BE2C (cell line): ENCODE measurements at regions not wholly inside any gene's neighbourhood (a gene's known extent, or its start where the extent isn't known, plus 50 kb on each side); places are given as distances from the start of the nearest gene placed in this dataset.

Experiments
- DNase-seq: peaks from one replicate; pipeline ENCODE4 v3.0.0-alpha.2; 2020
- H3K27me3 ChIP-seq: fragments of 250-450 bp; sonication (Bioruptor Pico); 2 replicates; pipeline ENCODE4 v1.5.1; 2020; ENCODE audit warnings: mild to moderate bottlenecking
- H3K36me3 ChIP-seq: fragments of 250-450 bp; sonication (Bioruptor Pico); 2 replicates; pipeline ENCODE4 v1.5.1; 2020; ENCODE audit warnings: mild to moderate bottlenecking
- H3K4me1 ChIP-seq: fragments of 250-450 bp; sonication (Bioruptor Pico); 2 replicates; pipeline ENCODE4 v1.5.1; 2020
- H3K4me3 ChIP-seq: 2 replicates; pipeline ENCODE4 v1.5.1; 2011; ENCODE audit warnings: low read depth, low read length
- H3K9me3 ChIP-seq: fragments of 250-450 bp; sonication (Bioruptor Pico); 2 replicates; pipeline ENCODE4 v1.5.1; 2020
- CTCF ChIP-seq: IDR thresholded peaks from 2 replicates; pipeline ENCODE4 v1.5.1; 2012; ENCODE audit warnings: mild to moderate bottlenecking, low read depth, low read length

DNA sequence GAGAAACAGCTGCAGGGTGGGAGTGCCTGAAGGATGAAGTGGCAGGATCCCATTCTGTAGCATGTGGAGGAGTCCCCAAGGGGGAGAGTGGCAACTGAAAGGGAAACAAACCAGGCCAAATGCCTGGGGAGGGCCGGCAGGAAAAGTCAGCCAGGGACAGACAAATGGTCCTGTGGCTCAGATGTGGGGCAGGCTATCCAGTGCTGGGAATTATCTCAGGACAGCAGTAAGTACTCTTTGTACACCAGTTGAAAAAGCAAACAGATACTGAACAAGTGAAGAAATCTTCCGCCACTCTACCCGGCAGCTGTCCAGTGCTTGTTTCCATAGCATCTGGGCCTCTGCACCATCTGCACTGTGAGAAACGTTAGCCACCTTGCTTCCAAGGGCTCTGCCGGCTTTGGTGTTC is 408.9 kb downstream of the LRATD1 start:
- no peak for TF ChIP-seq CTCF
- Histone ChIP-seq H3K27me3 (no peaks in the 10 kb centered on the region), H3K36me3 (no peaks in the 10 kb centered on the region), H3K9me3 (no peaks in the 10 kb centered on the region), H3K4me3 (no peak overlapping the region), H3K4me1 (no peaks in the 10 kb centered on the region; the same call in 1 of the 2 replicates)
- no peak for DNase-seq

DNA sequence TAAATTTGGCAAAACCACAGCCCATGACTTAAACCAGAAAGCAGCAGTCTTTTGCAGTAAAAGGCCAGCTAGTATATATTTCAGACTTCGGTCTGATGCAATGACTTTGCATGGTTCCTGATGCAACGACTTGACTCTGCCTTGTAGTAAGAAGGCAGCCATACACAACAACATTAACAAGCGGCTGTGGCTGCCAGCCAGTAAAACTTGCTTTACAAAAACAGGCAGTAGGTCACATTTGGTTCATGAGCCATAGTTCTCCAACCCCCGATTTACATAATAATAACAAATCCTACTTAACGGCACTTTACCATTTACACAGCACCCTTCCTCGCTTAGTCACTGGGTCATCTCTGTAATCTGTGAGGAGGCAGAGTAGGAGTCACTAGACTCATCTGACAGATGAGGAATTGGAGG is 410.3 kb downstream of the LRATD1 start:
- Histone ChIP-seq H3K9me3 (no peaks in the 10 kb centered on the region), H3K4me1 (no peaks in the 10 kb centered on the region; the same call in 1 of the 2 replicates), H3K4me3 (no peak overlapping the region), H3K27me3 (no peaks in the 10 kb centered on the region), H3K36me3 (no peaks in the 10 kb centered on the region)
- no peak for DNase-seq
- no peak for TF ChIP-seq CTCF

- H3K36me3 ChIP-seq = no peaks in the 10 kb centered on the region
- H3K4me1 ChIP-seq = no peaks in the 10 kb centered on the region; the same call in 1 of the 2 replicates
- no peak for DNase-seq
- no peaks in the 10 kb centered on the region for H3K27me3 ChIP-seq
- no peaks in the 10 kb centered on the region for H3K9me3 ChIP-seq
- no peak overlapping the region for H3K4me3 ChIP-seq
- TF ChIP-seq CTCF = no peak
Observed at GRCh38 chr2:15043336-15044058, 411.0 kb downstream of the LRATD1 start.

GRCh38 chr2:15045054-15045453 is 412.5 kb downstream of the LRATD1 start:
- Histone ChIP-seq H3K4me3 (no peak overlapping the region), H3K27me3 (no peaks in the 10 kb centered on the region), H3K4me1 (no peaks in the 10 kb centered on the region), H3K9me3 (no peaks in the 10 kb centered on the region), H3K36me3 (no peaks in the 10 kb centered on the region)
- no peak for TF ChIP-seq CTCF
- no peak for DNase-seq

GRCh38 chr2:15047184-15047583 is 414.7 kb downstream of the LRATD1 start:
- no peaks in the 10 kb centered on the region for H3K27me3 ChIP-seq

More at GRCh38 chr2:15047184-15047583, 414.7 kb downstream of the LRATD1 start:
- TF ChIP-seq CTCF = no peak
- no peaks in the 10 kb centered on the region for H3K36me3 ChIP-seq
- H3K9me3 ChIP-seq = no peaks in the 10 kb centered on the region
- H3K4me1 ChIP-seq = no peaks in the 10 kb centered on the region; the same call in 1 of the 2 replicates
- no peak for DNase-seq
- H3K4me3 ChIP-seq = no peak overlapping the region
